ENCODE measurements at regions not wholly inside any gene's neighbourhood (a gene's known extent, or its start where the extent isn't known, plus 50 kb on each side); places are given as distances from the start of the nearest gene placed in this dataset.

DNA sequence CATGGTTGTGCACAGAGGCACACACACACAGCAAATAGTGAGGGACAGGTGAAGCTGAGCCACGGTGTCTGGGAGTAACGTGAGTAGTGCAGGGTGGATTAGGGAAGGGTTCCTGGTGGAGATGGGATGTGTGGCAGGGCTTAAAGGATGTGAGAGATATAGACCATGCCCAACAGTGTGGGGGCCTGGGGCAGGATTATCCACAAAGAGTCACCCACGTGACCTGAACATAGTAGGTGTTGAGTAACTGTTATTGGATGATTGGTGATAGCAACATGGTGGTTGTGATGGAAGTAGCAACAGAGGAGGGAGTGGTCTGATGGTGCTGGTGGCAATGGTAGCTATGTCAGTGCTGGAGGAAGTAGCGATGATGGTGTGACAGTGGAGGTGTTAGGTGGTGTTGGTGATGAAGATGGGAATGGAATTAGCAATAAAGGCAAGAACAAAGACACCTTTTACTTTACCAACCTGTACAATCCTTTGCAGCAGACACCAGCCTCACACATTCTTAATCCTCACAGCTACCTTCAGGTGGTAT lies 135.1 kb downstream of the MRPL14 start:
- no peaks in the 10 kb centered on the region for H3K27me3 ChIP-seq (ENCODE audit: insufficient read depth, low read length)
- H3K27ac Mint-ChIP-seq = no peak overlapping the region
- H3K79me2 ChIP-seq (ENCODE audit: insufficient read depth, low read length) = no peaks in the 10 kb centered on the region
- H3K4me1 Mint-ChIP-seq = peaks cover 22 to 27% of the 10 kb centered on the region in 2 experiments
- H4K5ac ChIP-seq (ENCODE audit: insufficient read length, low read depth, low read length) = no peak overlapping the region
- H4K20me1 ChIP-seq (ENCODE audit: control insufficient read depth, insufficient read depth, insufficient read length) = no peaks in the 10 kb centered on the region
- no peak overlapping the region for H2BK12ac ChIP-seq (ENCODE audit: insufficient read length, low read depth, low read length)
- no peak for TF ChIP-seq CTCF (conservative IDR thresholded peaks at IDR 0.05)
- H3K4me2 ChIP-seq (ENCODE audit: insufficient read depth, insufficient read length, low read length) = no peak overlapping the region
- peaks cover 10% of the 10 kb centered on the region; the same call in 1 of the 2 replicates for H3K4me1 ChIP-seq (ENCODE audit: insufficient read depth, low read length)
- H2BK5ac ChIP-seq (ENCODE audit: insufficient read length, low read length) = no peak overlapping the region
- no peaks in the 10 kb centered on the region for H3K36me3 Mint-ChIP-seq (ENCODE audit: insufficient read depth in 1 of 3, low read depth in 3 of 3)
- no peak overlapping the region for H2BK20ac ChIP-seq (ENCODE audit: low read depth, low read length, poor library complexity, severe bottlenecking)
- no peak overlapping the region for H3T11ph ChIP-seq (ENCODE audit: low read length)
- no peak overlapping the region for H3K56ac ChIP-seq (ENCODE audit: insufficient read length, low read depth, low read length)
- no peak overlapping the region for H3K9ac ChIP-seq (ENCODE audit: extremely low read depth, insufficient read length, low read length)
- no peak overlapping the region for H3K4ac ChIP-seq (ENCODE audit: low read depth, low read length)
- H3K9me3 ChIP-seq (ENCODE audit: control insufficient read depth, low read depth, low read length) = no peaks in the 10 kb centered on the region
- no peak for DNase-seq
- no peak overlapping the region for H3K18ac ChIP-seq (ENCODE audit: insufficient read length, low read depth, low read length)
- H2BK120ac ChIP-seq (ENCODE audit: low read depth, low read length, poor library complexity, severe bottlenecking) = no peak overlapping the region
- no peak overlapping the region for H3K23ac ChIP-seq (ENCODE audit: insufficient read length, low read depth, low read length)
- H3K14ac ChIP-seq (ENCODE audit: insufficient read depth, low read length) = no peak overlapping the region
- H4K91ac ChIP-seq (ENCODE audit: insufficient read length, low read depth, low read length) = no peak overlapping the region
- no peaks in the 10 kb centered on the region; the same call in 1 of the 2 replicates for H3K27me3 Mint-ChIP-seq (ENCODE audit: low read depth)
- no peak overlapping the region for H3K4me3 Mint-ChIP-seq
- H2AK5ac ChIP-seq (ENCODE audit: insufficient read length, low read length) = no peak overlapping the region
- H3K9me3 Mint-ChIP-seq = no peaks in the 10 kb centered on the region; a peak in 1 of 5 replicates
- no peak overlapping the region for H2BK15ac ChIP-seq (ENCODE audit: low read depth, low read length)
- no peak overlapping the region for H2AFZ ChIP-seq (ENCODE audit: low read length)
- no peaks in the 10 kb centered on the region for H3K79me1 ChIP-seq (ENCODE audit: insufficient read depth, low read depth, low read length, poor library complexity, severe bottlenecking)
- no CpG with 5 or more reads among the region's 4 CpGs for WGBS (ENCODE audit: extremely low coverage, insufficient read length, low lambda C conversion rate)
- no peaks in the 10 kb centered on the region for H3K23me2 ChIP-seq (ENCODE audit: insufficient read length, low read depth, low read length, poor library complexity, severe bottlenecking)
- H4K8ac ChIP-seq (replicated peaks; ENCODE audit: insufficient read length, low read depth, low read length) = no peak overlapping the region
- H3K27ac ChIP-seq (ENCODE audit: insufficient read length, low read depth, low read length) = no peak overlapping the region
